ENCODE measurements at regions not wholly inside any gene's neighbourhood (a gene's known extent, or its start where the extent isn't known, plus 50 kb on each side); places are given as distances from the start of the nearest gene placed in this dataset.
"Not testable (repeated sequence)": the region's sequence is repeated elsewhere in the genome, so short reads cannot be mapped to it uniquely, and the experiment has no call there.

DNA sequence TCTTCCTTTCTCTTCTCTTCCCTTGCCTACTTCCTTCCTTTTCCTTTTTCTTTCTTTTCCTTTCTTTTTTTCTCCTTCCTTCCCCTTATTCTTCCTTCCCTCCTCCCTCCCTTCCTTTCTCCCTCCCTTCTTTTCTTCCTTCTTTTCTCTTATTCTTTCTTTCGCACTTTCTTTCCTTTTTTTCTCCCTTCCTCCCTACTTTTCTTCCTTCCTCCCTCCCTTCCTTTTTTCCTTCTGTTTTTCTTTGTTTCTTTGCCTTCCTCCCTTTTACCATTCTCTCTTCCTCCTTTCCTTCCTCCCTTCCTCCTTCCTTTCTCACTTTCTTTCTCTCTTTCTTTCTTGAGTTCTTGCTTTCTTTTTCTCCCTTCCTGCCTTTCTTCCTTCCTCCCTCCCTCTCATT, 416.5 kb downstream of the ANKRD30B start:
- not testable (repeated sequence) for DNase-seq

DNA sequence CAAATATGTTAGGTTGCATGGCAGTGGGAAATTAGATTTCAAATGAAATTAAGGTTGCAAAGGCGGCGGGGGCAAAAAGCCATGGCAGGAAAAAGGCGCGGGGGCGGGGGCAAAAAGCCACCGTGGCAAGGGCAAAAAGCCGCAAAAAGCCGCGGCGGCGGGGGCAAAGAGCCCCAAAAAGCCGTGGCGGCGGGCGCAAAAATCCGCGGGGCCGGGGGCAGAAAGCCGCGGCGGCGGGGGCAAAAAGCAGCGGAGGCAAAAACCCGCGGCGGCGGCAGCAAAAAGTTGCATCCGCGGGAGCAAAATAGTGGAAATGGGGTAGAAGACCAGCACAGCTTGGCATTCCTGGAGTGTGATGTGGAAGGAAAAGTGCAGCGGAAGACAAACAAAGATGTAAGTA, 417.1 kb downstream of the ANKRD30B start:
- DNase-seq: peak; percentile 0

DNA sequence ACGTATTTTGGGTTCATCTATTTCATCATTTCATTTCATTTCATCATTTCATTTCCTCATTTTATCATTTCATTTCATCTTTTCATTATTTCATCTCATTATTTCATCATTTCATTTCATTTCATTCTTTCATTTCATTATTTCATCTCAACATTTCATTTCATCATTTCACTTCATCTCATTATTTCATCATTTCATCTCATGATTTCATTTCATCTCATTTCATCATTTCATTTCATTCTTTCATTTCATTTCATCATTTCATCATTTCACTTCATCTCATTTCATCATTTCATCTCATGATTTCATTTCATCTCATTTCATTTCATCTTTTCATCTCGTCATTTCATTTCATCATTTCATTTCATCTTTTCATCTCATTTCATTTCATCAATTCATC, 445.1 kb downstream of the ANKRD30B start:
- not testable (repeated sequence) for DNase-seq

DNA sequence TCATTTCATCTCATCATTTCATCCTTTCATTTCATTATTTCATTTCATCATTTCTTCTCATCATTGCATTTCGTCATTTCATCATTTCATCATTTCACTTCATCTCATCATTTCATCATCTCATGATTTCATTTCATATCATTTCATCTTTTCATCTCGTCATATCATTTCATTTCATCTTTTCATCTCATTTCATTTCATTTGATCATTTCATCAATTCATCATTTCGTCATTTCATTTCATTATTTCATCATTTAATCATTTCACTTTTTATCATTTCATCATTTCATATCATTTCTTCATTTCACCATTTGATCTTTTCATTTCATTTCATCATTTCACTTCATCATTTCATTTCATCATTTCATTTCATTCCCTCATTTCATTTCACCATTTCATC, 445.8 kb downstream of the ANKRD30B start:
- DNase-seq: not testable (repeated sequence)

DNA sequence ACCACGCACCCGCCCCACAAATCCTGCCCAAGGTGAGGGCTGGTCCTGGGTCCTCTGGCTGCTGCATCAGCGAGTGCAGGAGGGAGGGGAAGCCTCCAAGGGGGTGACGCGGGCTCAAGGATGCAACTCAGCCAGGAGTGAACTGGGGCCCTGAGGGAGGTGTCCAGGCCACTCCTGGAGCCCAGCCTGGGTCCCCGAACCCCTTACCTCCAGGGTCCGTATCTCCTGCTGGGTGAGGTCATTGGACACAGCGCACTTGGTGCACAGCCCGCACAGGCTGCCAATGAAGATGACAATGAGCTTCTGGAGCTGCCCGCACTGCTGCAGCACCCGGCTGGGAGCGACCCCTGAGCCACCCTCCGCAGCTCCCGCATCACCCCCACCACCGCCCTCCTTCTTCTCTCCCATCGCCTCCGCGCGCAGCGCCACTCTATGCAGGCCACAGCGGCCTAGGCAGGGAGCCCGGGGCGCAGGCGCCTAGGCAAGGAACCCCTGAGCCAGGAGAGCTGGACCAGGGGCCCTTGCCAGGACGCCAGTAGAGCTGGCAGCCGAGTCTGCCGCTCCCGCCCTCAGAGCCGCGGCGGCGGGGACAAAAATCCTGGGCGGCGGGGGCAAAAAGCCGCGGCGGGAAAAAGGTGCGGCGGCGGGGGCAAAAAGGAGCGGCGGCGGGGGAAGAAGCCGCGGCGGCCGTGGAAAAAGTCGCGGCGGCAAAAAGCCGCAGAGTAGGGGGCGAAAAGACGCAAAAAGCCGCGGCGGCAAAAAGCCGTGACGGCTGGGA, 449.6 kb downstream of the ANKRD30B start:
- DNase-seq: not testable (repeated sequence)

DNA sequence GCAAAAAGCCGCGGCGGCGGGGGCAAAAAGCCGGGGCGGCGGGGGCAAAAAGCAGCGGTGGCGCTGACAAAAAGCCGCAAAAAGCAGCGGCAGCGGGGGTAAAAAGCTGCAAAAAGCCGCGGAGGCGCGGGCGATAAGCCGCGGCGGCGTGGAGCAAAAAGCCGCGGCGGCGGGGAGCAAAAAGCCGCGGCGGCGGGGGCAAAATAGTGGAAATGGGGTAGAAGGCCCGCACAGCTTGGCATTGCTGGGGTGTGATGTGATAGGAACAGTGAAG, 450.1 kb downstream of the ANKRD30B start:
- DNase-seq: no peak

All from CD4-positive, alpha-beta T cell treated with Interleukin-6 for 4 hours (primary cell).